H1 (cell line): ENCODE measurements at regions not wholly inside any gene's neighbourhood (a gene's known extent, or its start where the extent isn't known, plus 50 kb on each side); places are given as distances from the start of the nearest gene placed in this dataset.

Experiments
- EP300 ChIP-seq, 2 experiments: IDR thresholded peaks; 1 replicate in 1 of 2; 2 replicates in 1 of 2; pipeline ENCODE4 v1.6.1; 2011 to 2012; ENCODE audit warnings: low read depth in 2 of 2, low read length in 2 of 2, mild to moderate bottlenecking in 2 of 2, borderline replicate concordance in 1 of 2, inconsistent platforms in 1 of 2, moderate library complexity in 1 of 2
- KDM1A ChIP-seq: fragments of 200-600, 300-600 bp; sonication (generic); IDR thresholded peaks from 2 replicates; pipeline ENCODE4 v1.7.1; 2016; ENCODE audit warnings: mild to moderate bottlenecking, low read length, borderline replicate concordance

DNA sequence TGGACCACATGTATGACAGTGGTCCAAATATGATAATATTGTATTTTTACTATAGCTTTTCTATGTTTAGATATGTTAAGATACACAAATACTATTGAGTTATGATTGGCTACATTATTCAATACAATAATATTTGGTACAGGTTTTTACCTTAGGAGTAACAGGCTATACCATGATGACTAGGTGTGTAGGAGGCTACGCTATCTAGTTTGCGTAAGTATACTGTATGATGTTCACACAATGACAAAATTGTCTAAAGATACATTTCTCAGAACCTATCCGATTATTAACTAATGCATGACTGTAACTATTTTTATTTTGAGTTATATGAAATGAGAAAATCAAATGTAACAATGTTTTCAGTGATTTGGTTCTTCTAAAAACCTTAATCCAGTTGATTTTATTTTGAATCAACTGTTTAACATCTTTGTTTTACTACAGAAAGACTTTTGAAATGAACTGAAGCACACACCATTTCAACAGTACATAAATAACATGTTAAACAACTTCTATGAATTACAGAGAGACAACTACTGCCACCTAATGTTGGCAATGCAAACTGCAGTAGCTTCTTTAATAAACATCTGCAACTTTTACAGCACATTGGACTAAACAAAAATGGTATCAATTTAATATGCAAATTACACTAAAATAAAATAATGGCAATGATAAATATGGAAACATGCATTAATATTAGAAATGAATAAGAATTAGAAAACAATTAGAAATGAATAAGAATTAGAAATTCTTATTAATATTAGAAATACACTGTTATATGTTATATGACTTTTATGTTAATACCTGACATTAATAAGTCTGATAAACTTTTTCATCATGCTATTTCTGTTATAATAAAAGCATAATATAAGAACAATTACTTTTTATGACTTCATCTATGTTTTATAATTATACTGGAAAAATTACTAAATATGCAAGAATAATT, 255.7 kb downstream of the MBNL1 start (continued):
- TF ChIP-seq EP300 (IDR thresholded peaks at IDR 0.05; ENCODE audit: borderline replicate concordance in 1 of 2, low read depth in 2 of 2, low read length in 2 of 2) = no peak
- TF ChIP-seq KDM1A = no peak
